Breast epithelium (tissue), 3 donors: ENCODE measurements at regions not wholly inside any gene's neighbourhood (a gene's known extent, or its start where the extent isn't known, plus 50 kb on each side); places are given as distances from the start of the nearest gene placed in this dataset.
"Not testable (repeated sequence)": the region's sequence is repeated elsewhere in the genome, so short reads cannot be mapped to it uniquely, and the experiment has no call there.

ENCODE experiments used
- CTCF ChIP-seq, 3 donors: fragments of 450-650 bp; IDR thresholded peaks; one replicate each; pipeline ENCODE4 v1.5.1; 2016 to 2017; ENCODE audit warnings: antibody characterized with exemption in 3 of 3, mild to moderate bottlenecking in 3 of 3, moderate library complexity in 3 of 3
- POLR2AphosphoS5 ChIP-seq, 3 donors: sonication (generic); formaldehyde crosslinking; IDR thresholded peaks; one replicate each; pipeline ENCODE4 v1.6.1; 2017; ENCODE audit warnings: antibody characterized with exemption in 3 of 3

DNA sequence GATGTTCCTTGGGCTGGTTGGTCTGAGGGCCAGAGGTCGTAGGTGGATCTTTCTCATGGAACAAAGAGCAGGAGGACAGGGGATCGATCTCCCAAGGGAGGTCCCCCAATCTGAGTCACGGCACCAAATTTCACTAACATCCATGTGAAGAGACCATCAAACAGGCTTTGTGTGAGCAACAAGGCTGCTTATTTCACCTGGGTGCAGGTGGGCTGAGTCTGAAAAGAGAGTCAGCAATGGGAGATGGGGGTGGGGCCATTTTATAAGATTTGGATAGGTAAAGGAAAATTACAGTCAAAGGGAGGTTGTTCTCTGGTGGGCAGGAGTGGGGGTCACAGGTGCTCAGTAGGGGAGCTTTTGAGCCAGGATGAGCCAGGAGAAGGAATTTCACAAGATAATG, 334.0 kb upstream of the HTR1E start:
- TF ChIP-seq CTCF, POLR2AphosphoS5 (IDR thresholded peaks at IDR 0.05): not testable (repeated sequence)
